DMS114 treated with DMSO at 0.1 percent for 48 hours (cell line): ENCODE measurements at regions not wholly inside any gene's neighbourhood (a gene's known extent, or its start where the extent isn't known, plus 50 kb on each side); places are given as distances from the start of the nearest gene placed in this dataset.

Experiments used
- DNase-seq: peaks from one replicate; lab custom pipeline; 2025; ENCODE audit not compliant: unreplicated experiment; lab: John Stamatoyannopoulos, UW

DNA sequence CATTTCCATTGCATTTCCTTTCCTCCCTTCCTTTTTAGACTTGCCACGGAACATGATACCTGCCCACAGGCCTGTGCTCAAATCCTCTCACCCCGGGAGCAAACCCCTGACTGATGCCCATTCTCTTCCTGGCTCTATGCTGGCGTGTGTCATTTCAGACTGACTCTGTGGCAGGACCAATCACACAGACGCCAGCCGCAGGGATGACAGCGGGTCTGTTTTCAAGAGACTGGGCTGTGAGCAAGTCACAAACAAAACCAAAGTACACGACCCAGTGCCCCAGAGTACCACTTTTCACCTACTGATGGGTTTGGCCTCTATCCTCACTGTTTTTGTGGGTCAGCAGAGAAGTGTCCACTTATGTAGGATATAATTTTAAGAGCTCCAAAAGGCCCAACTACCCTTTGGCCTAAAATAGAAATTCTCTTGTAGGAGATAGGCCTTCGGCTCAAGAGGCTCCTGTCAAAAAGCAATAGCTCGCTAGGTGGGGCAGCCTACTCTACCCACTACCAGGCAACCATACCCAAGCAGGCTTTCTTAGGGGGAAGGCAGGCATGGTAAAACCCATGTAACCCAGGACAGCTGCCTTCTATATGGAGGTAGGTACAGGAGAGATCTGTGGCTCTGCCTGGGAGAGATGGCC lies 215.7 kb downstream of the CDC5L start:
- DNase-seq = no peak

DNA sequence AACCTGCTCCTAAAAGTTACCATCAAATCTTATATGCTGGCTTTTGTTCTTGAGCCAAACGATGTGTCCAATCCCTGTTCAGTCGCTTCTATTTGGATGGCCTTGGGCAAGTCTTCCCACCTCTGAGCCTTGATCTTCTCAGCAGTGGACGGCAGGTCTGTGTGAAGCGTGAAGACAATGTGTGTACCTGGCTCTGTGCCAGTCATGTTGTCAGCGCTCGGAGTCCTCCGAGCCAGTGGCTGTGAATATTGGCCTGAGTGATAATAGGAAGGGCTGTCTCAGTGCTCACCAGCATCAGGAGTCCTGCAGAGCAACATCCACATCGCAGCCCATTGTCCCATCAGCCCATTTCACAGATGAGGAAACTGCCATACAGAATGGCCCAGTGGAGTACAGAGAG lies 219.0 kb downstream of the CDC5L start:
- no peak for DNase-seq

DNA sequence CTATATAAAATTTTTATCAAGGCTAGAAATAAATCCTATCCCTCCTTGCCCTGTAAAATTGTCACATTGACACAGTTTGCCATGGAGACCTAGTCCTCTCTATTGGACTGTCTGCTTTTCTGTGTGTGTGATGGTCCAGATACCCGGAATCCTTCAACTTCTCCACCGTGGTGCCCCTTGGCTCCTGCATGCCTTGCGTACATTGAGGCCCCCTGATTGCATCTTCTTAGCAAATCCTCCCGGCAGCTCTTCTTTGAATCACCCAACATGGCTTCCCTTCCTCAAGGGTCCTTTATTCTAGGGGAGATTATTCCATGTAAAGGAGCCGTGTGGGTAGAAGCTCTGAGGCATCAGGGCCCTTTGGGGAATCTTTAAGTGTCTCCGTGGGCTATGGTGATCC lies 219.5 kb downstream of the CDC5L start:
- DNase-seq = no peak

DNA sequence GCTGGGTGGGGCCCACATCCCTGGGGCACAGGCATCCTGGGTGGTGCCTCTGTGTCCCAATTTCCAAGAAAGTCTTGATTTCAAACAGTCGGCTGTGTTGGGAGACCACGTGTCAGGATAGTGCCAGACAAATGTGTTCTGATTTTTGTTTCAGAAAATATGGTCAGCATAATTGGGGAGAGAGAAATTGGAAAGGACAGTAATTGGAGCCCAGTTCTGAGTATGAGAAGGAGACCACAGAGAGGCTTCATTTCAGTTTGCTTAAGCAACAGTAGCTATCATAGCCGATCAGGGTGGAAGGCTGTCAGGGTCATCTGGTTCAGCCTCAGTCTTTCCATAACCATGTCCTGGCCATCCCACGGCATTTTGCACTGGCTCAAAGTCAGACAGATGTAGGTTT lies 220.7 kb downstream of the CDC5L start:
- no peak for DNase-seq

DNA sequence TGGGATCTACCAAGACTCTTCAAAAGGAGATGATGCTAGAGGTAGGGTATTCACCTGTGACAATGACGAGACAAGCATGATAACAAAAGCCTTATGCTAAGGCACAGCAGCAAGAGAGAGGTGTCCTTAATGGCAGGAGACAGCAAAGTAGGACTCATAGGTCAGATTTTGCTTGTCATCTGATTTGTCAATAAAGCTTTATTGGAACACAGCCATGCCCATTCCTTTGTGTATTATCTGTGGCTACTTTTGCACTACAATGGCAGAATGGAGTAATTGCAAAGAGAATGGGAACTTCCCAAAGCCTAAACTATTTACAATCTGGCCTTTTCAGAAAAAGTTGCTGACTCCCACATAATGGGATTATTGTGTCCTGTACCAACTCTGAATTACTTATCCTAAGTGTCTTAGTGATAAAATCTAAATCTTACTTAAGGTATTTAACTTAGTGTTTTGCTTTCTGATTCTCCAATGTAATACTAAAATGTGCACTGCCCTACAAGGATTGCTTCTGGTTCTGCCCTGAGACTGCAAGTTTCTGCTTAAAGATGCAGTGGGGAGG lies 221.6 kb downstream of the CDC5L start:
- DNase-seq = no peak

DNA sequence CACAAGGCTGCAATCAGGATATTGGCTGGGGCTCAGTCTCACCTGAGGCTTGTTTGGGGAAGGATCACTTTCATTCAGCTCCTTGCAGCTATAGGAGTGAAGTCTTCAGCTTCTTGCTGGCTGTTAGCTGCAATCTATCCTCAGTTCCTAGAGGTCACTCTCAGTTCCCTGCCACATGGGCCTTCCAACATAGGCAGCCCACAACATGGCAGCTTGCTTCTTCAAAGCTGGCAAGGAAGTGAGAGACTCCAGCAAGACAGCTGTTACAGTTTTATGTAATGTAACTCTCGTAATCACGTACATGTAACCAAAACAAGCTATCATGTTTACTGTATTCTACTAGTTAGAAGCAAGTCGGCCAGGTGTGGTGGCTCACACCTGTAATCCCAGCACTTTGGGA lies 226.9 kb downstream of the CDC5L start:
- DNase-seq = no peak

DNA sequence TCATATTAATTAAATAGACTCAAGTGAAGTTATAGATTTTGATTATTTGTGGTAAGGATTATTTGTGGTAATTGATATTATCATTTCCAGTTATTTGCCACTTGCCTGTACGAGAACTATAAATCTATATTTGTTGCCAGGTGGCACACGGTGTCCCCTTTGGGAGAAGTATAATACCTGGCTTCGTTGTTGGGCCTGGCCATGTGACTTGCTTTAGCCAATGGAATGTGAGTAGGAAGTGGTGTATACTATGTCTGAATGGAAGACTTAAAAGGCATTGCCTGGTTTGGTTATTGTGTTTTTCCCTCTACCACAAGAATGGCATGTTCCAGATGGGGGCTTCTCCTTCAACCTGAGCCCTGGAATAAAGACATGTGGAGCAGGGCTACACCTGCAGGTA lies 228.1 kb downstream of the CDC5L start:
- DNase-seq = no peak

DNA sequence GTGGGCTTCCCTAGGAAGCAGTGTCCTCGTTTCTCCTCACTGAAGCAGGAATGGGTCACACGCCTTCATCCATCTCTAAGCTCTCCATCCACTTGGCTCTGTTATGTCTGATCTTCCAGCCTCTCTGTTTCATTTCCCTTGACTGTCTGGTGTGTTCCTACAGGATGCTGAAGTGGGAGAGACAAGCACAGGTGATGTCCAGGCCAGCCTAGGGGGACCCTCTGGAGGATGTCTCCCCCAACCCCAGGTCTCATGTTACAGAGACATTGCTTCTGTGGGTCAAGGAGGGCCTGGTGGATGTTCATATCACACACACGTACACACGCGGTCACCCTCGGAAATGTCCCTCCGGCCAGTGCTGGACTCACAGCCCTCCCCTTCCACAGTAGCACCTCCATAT lies 229.9 kb downstream of the CDC5L start:
- DNase-seq = no peak

DNA sequence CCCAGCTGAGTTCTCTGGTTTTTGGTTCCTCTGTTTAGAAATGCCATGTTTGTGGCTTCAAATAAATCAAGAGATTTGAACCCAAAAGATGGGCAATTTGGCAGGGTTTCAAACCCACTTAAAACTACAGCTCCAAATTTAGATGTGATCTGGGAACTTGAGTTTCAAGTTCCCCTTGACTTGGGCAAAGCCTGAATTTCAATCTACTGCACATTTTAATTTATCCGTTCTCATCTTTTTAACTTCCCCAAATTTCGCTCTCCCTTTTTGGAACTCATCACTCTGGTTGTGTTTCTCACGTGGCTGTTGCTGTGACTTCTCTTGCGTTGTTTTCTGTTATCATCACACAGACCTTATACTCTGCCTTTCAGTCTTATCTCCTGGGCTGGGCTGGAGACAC lies 230.9 kb downstream of the CDC5L start:
- DNase-seq = no peak

DNA sequence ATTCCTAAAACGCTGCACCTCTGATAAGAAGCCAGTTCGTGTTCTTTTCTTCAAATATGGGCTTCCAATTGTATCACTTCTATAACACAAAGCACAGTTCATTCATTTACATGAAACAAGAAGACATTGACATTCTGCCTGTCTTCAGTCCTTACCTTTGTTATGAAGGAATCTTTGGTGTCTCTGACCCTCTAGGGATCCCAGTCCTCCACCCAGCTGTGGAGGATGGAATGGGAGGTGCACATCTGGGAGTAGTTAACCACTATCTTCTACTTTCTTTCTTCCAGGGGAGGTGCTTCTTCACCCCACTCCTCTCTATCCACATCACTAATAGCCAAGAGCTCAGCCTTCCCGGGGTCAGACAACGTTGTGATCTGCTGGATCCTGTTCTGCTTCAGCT lies 233.4 kb downstream of the CDC5L start:
- no peak for DNase-seq

DNA sequence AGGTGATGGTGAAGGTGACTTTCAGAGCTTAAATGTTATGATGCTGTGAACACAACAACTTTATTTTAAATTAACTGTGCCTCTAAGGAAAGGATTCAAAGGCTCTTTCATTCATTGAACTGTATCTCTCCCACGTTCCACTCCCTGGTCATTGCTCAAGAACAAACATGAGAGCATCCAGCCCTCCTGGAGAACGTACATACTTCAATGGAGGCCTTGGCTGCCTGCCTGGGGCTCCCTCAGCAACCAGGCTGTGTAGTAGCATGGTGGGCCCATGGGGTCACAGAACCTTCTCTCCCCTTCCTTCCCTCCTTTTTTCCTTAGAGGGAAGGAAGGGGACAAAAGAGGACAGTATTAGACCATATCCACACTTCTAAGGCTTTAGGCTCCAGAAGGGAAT lies 234.3 kb downstream of the CDC5L start:
- DNase-seq = no peak

DNA sequence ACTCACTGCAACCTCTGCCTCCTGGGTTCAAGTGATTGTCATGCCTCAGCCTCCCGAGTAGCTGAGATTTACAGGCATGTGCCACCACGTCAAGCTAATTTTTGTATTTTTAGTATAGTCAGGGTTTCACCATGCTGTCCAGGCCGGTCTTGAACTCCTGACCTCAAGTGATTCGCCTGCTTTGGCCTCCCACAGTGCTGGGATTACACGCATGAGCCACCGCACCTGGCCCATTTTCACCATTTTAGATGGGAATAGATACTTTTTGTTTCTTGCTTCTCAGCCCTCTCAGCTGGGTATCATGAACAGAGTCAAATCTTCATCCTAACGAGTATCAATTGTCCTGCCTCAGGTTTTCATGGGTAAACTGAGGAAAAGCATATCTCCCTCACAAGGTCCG lies 235.0 kb downstream of the CDC5L start:
- DNase-seq = no peak

DNA sequence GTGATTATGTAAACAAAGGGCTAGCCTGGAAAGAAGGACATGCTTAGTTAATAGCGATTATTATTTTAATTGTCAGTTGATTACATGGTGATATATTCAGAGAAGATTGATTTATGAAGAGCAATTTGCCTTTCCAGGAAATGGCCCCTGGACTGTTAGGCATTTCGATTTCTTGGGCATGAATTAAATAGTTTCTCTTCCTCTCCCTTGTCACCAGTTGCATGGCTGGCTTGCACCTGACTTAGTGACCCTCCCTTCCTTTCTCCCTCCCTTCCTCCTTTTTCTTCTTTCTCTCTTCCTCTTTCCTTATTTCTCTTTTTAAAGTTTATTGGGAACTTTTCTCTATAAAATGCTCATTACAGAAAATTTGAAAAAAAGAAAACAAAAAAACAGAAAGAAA lies 235.4 kb downstream of the CDC5L start:
- no peak for DNase-seq

DNA sequence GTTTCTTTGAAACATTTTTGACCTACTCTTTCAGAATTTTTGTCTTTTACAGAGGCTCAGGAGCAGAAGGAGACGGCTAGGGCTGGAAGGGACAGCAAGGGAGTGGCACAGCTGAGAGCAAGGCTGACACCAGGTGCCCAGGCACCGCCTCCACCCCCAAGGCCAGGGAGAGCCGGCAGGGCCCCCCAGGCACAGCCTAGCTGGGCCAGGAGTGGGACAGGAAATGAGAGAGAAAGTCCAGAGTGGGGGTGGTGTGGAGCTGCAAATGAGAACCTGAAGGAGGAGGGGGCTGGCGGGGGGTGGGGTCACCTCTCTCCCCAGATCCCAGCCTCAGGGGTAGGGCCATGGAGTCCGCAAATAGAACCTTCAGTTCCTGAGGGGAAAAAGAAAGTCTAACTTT lies 236.7 kb downstream of the CDC5L start:
- DNase-seq = no peak

DNA sequence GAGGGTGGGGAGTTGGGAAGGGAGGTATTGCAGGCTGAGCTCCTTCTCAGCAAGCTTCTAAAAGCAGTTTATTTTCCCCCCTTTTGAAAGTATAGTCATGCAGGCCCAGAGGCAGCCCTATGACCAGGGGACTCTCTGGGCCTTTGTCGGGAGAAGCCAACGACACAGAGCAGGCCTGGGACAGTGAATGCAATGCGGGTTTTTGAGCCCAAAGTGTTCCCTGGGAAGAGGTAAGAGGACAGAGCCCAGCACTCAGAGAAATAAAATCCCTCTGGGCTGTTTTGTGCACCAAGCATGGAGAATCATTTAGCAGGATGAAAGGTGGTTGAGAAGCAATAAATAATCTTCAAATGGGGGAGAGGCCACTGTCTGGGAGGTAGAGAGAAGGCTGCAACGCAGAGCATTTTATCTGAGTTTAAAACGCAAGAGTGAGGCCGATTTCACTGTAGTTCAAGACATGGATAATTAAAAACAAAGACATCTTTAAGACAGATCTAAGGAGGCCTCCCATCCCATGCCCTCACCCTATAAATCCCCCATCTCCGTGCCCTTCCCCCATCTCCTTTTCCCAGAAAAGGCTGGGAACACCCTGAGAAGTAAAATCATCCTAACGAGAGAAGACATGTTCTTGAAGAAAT lies 237.5 kb downstream of the CDC5L start:
- no peak for DNase-seq

DNA sequence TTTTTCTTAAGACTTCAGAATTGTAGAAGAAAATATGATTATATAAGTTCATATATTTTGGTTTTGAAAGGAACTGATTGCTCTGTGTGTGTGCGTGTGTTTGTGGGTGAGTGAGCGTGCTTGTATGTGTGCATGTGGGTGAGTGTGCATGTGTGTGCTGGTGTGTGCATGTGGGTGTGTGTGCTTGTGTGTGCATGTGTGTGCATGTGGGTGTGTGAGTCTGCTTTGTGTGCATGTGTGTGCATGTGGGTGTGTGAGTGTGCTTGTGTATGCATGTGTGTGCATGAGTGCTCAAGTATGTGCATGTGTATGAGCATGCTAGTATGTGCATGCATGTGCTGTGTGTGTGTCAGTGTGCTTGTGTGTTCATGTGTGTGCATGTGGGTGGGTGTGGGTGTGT lies 238.5 kb downstream of the CDC5L start:
- DNase-seq = no peak

DNA sequence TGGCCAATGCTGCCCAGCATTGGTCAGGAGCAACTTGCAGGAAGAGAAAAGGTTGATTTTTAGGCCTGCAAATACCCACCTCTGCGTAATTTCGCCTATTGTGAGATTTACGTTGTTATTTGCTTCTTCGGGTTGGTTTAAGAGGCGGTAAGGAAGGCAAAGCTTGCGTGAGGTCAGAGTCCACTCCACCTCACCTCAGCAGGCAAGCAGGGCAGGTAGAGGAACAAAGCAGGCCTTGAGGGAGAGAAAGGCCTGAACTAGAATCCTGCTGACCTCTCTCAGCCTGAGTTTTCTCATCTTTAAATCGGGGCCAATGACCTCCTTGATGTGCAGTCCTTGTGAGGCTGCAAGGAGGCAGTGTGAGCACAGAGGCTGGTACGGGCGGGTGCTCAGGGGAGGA lies 239.1 kb downstream of the CDC5L start:
- no peak for DNase-seq

DNA sequence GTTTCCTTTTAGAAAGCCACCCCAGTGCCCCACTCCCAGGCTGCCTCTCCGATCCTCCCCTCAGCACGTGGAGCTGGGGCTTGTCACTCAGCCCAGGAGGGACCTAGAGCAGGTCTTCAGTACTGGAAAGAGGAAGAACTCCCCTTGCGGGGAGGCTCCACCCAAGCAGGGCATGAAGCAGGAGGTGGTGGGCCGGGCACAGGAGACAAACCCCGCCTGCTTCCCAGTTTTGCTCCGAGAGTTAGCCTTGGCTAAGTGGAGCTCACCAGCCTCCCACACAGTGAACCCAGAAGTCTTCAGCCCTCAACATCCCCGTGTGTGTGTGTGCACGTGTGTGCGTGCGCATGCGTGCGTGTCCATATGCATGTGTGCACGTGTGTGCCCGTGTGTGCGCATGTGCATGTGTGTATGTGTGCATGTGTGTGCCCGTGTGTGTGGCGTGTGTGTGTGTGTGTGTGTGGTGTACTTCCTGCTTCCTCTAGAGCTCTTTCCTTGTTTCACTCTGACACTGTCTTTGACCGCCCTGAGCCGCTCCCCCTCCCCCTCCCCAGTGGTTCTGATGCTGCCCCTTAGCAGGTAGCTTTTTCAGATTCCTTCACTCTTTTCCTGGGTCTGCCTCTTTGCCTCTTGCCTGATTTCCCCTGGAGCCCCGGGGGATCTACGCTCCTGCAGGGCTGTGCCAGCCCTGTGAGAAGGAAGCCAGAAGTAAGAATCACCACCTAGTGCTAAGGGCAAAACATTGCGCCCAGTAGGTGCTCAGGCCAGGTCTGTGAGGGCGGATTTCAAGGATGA lies 239.8 kb downstream of the CDC5L start:
- no peak for DNase-seq

DNA sequence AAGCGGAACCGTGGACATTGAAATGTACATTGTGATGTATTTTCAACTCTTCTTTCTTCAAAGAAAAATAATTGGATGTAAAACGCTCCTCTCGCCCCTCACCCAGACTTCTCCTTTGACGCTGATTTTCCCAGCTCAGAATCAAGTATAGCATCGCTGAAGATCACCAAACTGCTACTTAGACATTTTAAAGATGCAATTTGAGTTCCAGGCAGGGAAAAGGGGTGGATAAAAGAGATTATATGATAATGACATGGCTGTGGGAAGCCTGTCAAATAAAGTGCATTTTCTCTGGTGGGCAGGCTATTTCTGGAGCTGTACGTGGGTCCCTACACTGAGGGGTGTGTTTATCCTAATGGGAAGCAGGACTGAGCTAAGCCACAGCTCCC lies 240.4 kb downstream of the CDC5L start:
- DNase-seq = no peak

DNA sequence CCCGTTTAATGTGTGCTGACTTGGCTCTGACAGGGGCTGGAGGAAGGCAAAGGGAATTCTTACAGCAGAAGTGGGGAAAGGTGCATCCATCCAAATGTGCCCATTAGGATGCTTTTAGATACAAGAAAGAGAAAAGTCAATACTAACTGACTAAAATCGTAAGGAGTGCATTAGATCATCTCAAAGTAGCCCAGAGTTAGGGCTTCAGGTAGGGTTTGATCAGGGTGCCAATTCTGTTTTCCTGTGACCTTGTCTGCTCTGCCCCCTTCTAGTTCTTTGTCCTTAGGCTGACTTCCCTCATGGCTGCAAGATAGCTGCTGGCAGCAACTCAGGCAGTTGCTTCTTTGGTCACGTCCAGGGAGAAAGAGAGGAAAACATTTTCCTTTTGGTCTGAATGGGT lies 240.8 kb downstream of the CDC5L start:
- DNase-seq = no peak

DNA sequence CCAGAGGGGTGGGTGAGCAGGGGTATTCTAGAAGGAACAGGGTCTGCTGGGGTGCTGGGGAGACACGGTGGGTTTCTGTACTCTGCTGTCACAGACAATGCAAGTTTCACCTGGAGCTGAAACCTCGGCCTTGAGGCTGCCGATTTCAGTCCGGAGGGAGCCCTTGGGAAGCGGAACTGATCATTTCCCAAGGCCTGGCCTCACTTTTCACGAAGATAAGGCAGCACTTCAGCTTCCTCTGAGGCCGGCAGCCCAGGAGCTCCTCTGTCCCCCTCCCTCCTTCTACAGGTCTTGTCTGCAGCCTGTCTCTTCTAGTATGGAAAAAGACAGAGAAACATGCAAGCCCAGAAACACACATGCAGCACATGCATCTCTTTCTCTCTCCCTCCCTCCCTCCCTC lies 242.1 kb downstream of the CDC5L start:
- DNase-seq = no peak
